OCI-LY7 (cell line): ENCODE measurements at regions not wholly inside any gene's neighbourhood (a gene's known extent, or its start where the extent isn't known, plus 50 kb on each side); places are given as distances from the start of the nearest gene placed in this dataset.

ENCODE experiments used
- BruUV-seq: library from RNA; stranded (reverse); fragments of 400-500 nt; replicated peaks from 2 replicates; lab custom pipeline; 2021; lab: Mats Ljungman, UMichigan
- CTCF ChIA-PET: fragments of 300-600 bp; sonication (Branson Sonifier 250); formaldehyde crosslinking; loops from one replicate; lab custom pipeline; 2022; ENCODE audit warnings: antibody characterized with exemption; ENCODE audit not compliant: unreplicated experiment; lab: Charles Lee
- POLR2A ChIA-PET: fragments of 300-600 bp; sonication (Branson Sonifier 250); formaldehyde crosslinking; loops from one replicate; lab custom pipeline; 2022; ENCODE audit warnings: antibody characterized with exemption; lab: Charles Lee
- DNase-seq: peaks from one replicate; pipeline ENCODE4 v3.0.0-alpha.2; 2015; ENCODE audit warnings: low spot score
- H2AFZ ChIP-seq: fragments of 200-600 bp; sonication (generic), shearing (Covaris generic); 2 replicates; pipeline ENCODE4 v1.6.1; 2014; ENCODE audit warnings: mild to moderate bottlenecking, antibody characterized with exemption, low read length, moderate library complexity
- H3K27ac ChIP-seq: fragments of 200-600 bp; sonication (generic); 2 replicates; pipeline ENCODE4 v1.5.1; 2014; ENCODE audit warnings: mixed run types, low read depth, mild to moderate bottlenecking, moderate library complexity, low read length, inconsistent platforms; ENCODE audit not compliant: poor library complexity, severe bottlenecking
- H3K36me3 ChIP-seq: fragments of 200-600 bp; sonication (generic); 2 replicates; pipeline ENCODE4 v1.6.1; 2014; ENCODE audit warnings: mild to moderate bottlenecking, antibody characterized with exemption, low read length, moderate library complexity, mixed read lengths; ENCODE audit not compliant: insufficient read depth
- H3K4me1 ChIP-seq: fragments of 200-600 bp; sonication (generic); 2 replicates; pipeline ENCODE4 v1.5.1; 2014; ENCODE audit warnings: mild to moderate bottlenecking, low read length; ENCODE audit not compliant: insufficient read depth, poor library complexity, severe bottlenecking
- H3K4me2 ChIP-seq: fragments of 200-600 bp; sonication (generic); 2 replicates; pipeline ENCODE4 v1.6.1; 2014; ENCODE audit warnings: mild to moderate bottlenecking, low read length
- H3K4me3 ChIP-seq: fragments of 200-600 bp; sonication (generic); 2 replicates; pipeline ENCODE4 v1.5.1; 2014; ENCODE audit warnings: mild to moderate bottlenecking, low read depth, low read length; ENCODE audit not compliant: poor library complexity, severe bottlenecking
- H3K79me2 ChIP-seq: fragments of 200-600 bp; sonication (generic); 2 replicates; pipeline ENCODE4 v1.6.1; 2016; ENCODE audit warnings: low read depth, mild to moderate bottlenecking, low read length, moderate library complexity, mixed read lengths; ENCODE audit not compliant: insufficient read depth
- H3K9me2 ChIP-seq: fragments of 200-600 bp; sonication (generic); 2 replicates; pipeline ENCODE4 v1.6.1; 2016; ENCODE audit warnings: mild to moderate bottlenecking, low read length, mixed read lengths; ENCODE audit not compliant: insufficient read depth
- H3K9me3 ChIP-seq: fragments of 200-600 bp; sonication (generic); 2 replicates; pipeline ENCODE4 v1.6.1; 2014; ENCODE audit warnings: mild to moderate bottlenecking, mixed run types, low read length, mixed read lengths
- H4K20me1 ChIP-seq: fragments of 200-600 bp; sonication (generic); 2 replicates; pipeline ENCODE4 v1.6.1; 2014; ENCODE audit warnings: mild to moderate bottlenecking, antibody characterized with exemption, low read length, moderate library complexity, mixed read lengths; ENCODE audit not compliant: insufficient read depth
- CTCF ChIP-seq: fragments of 200-600 bp; sonication (generic); conservative IDR thresholded peaks from 2 replicates; pipeline ENCODE4 v1.5.1; 2014; ENCODE audit warnings: mild to moderate bottlenecking, antibody characterized with exemption, low read length, moderate library complexity, mixed read lengths
- EZH2phosphoT487 ChIP-seq: fragments of 200-600 bp; sonication (generic); IDR thresholded peaks from 2 replicates; pipeline ENCODE4 v1.6.1; 2018; ENCODE audit warnings: low read depth, borderline replicate concordance, mild to moderate bottlenecking, mixed run types, antibody characterized with exemption, low read length, moderate library complexity, mixed read lengths
- intact Hi-C: fragments of 100-400 bp; cut with micrococcal nuclease; formaldehyde crosslinking; loops from one replicate; pipeline ENCODE4 v1.10.0; 2022; ENCODE audit not compliant: unreplicated experiment

GRCh38 chr6:84618046-84618752, 146.2 kb downstream of the TBX18 start:
- intact Hi-C loops, result no loop called here
- Histone ChIP-seq H3K27ac (no peak overlapping the region), H3K9me2 (no peaks in the 10 kb centered on the region), H4K20me1 (no peaks in the 10 kb centered on the region), H3K4me2 (no peak overlapping the region), H2AFZ (no peak overlapping the region), H3K9me3 (no peaks in the 10 kb centered on the region), H3K4me3 (no peak overlapping the region), H3K4me1 (no peaks in the 10 kb centered on the region), H3K79me2 (no peaks in the 10 kb centered on the region), H3K36me3 (no peaks in the 10 kb centered on the region)
- no peak for DNase-seq
- no TSS peak for BruUV-seq
- TF ChIP-seq EZH2phosphoT487, result no peak
- no peak for TF ChIP-seq CTCF
- POLR2A ChIA-PET, result interaction anchor here (0.7 kb wide), 1 partner anchor 621 kb away, joined by 3 read pairs; no protein-coding TSS in a partner anchor
- CTCF ChIA-PET, result no interaction called here

- TF ChIP-seq CTCF (no peak), EZH2phosphoT487 (no peak)
- ChIA-PET CTCF (no interaction called here), POLR2A (interaction anchor here (1.0 kb wide), 1 partner anchor 143 kb away, joined by 3 read pairs; no protein-coding TSS in a partner anchor)
- no peak for DNase-seq
- Histone ChIP-seq H4K20me1 (no peaks in the 10 kb centered on the region), H3K4me1 (no peaks in the 10 kb centered on the region), H3K79me2 (no peaks in the 10 kb centered on the region), H3K36me3 (no peaks in the 10 kb centered on the region), H3K4me2 (no peak overlapping the region), H2AFZ (no peak overlapping the region), H3K9me3 (no peaks in the 10 kb centered on the region), H3K27ac (no peak overlapping the region), H3K4me3 (no peak overlapping the region), H3K9me2 (no peaks in the 10 kb centered on the region)
- no TSS peak for BruUV-seq
- intact Hi-C loops, result no loop called here
These were observed 148.4 kb downstream of the TBX18 start for GRCh38 chr6:84615987-84616386.
